Activated CD4-positive, alpha-beta T cell treated with anti-CD3 and anti-CD28 coated beads, Interleukin-10, Interleukin-2, amounts not matched to agents 100 ng/mL and 50 ng/mL, durations not matched to agents 16 hours and 8 hours (primary cell): ENCODE measurements at regions not wholly inside any gene's neighbourhood (a gene's known extent, or its start where the extent isn't known, plus 50 kb on each side); places are given as distances from the start of the nearest gene placed in this dataset.

ENCODE experiments used
- DNase-seq: peaks from one replicate; pipeline ENCODE4 v3.0.0-alpha.2; 2020

DNA sequence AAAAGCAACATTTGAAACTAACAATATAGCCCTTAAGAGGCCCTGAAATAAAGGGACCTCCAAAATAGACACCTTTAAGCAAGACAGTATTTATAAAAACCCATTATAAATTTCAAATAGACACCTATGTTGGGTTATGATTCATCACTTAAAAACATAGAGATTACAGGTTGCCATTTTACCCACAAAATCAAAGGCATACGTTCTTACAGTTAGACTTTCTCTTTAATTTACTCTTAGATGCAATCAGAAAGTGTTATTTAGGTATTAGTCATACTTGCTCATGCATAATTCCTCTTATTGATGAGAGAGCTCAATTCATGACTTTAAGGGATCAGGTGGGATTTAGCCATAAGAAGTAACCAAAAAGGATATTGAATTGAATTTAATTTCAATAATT, 51.5 kb upstream of the TMEM200A start:
- peak; percentile 28 for DNase-seq

DNA sequence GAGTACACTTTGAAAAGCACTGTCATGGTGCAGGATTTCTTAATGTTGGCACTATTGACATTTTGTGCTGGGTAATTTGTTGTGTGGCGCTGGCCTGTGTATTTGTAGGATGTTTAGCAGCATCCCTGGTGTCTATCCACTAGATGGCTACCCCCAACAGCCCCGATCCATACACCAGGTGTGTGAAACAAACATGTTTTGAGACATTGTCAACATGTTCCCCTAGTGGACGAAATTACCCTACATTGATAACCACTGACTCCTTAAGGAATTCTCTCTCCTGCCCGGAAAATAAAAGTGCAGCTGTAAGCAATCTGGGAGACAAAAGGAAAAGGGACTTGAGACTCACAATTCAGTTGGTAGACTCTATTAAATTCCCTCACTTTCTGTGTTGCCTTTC, 52.6 kb upstream of the TMEM200A start:
- no peak for DNase-seq

DNA sequence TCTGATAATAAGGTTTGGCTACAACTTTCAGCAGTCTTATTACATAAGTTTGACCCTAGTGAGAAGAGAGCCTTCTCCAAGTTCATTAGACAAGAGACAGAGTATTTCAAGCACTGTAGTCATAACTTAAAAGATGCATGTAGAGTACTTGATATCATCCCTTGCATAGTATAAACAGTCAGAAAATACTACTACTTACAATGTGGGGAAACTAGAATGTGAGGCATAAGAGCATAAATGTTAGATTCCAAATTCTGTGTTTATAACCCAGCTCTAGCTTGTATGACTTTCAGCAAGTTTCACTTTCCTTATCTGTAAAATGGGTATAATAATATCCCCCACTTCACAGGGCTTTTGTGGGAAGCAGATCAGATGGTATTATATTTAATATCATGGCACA, 56.8 kb upstream of the TMEM200A start:
- no peak for DNase-seq

DNA sequence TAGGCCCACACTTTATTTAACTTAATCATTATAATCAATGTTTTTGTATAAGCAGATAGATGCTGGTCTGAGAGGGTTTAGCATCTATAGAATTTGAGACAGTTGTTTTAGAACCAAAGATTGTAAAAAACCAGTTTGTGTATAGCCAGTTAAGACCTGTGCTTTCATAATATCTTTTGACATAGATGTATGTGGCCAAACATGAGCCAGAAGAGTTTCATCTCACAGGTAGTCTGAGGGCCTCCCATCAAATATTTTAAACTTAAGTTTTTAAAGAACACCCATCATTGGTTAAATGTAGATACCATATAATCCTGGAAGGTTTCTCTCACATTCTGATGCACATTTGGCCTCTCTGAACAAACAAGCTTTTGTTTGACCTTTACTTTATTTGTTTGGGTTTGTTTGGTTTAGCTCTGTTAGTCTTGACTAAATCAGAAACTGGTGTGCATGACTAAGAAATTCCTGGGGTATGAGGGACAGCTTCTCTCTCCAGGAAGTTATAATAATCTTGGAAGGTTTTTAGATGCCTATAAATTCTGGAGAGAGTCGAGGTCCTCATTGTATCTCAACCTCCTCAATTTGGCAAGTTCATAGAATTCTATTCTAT, 58.0 kb upstream of the TMEM200A start:
- DNase-seq, result peak; percentile 37

DNA sequence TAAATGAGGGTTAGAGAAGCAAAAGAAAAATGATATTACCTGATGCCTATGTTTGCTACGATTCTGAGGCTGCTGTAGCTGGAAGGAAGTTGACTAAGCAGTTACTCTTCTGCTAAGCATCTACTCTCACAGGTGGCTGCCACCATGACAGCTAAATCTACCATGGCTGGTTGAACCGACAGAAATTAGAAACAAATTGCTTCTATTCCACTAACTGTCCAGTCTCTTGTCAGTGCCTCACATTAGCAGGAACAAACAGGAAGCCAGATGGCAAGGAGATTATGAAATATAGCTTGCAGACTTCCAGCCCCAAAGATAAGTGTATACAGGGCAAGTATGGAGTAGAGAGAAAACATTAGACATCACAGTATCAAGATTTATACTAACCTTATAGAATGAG, 59.4 kb upstream of the TMEM200A start:
- no peak for DNase-seq

DNA sequence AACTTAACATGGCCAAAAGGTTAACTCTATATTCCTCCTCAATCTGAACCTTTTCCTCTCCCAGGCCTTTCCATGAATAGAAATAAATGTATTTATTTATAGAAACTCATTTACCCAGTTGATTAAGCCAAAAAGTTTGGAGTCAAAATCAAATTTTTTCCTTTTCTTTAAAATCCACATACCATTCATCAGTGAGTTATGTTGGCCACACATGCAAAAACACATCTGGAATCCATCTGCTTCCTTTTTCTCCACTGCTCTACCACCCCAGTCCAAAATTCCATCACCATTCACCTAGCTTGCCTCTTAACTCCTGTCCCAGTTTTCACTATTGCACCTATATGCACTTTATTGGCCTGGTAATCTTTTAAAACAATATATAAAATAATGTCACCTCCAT, 62.4 kb upstream of the TMEM200A start:
- no peak for DNase-seq

DNA sequence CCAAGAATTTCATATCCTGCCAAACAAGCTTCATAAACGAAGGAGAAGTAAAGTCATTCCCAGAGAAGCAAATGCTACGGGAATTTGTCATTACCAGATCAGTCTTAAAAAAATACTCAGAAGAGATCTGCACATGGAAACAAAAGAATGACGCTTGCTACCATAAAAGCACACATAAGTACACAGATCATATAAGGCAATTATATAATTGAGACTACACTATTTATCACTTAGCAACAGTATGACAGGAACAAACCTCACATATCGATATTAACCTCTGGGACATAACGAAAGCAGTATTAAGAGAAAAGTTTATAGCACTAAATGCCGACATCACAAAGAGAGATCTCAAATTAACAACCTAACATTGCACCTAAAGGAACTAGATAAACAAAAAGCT, 67.6 kb upstream of the TMEM200A start:
- no peak for DNase-seq

DNA sequence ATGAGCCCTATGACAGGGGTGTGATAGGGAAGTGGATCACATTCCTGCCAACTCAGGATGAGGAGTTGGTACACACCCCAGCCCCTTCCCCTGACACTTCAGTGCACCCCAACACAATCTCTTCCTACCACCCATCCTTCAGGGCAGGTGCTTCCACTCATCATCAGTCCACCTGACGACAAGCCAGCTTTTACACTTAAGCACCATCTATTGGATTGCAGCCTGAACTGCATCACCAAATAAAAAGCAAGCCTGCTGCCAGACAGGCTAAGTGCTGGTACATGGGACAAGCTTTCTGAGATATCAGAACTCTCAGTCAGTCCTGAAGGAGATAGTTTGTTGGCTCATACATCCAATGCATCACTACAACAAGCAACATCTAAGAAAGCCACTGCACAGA, 69.0 kb upstream of the TMEM200A start:
- peak; percentile 15 for DNase-seq

DNA sequence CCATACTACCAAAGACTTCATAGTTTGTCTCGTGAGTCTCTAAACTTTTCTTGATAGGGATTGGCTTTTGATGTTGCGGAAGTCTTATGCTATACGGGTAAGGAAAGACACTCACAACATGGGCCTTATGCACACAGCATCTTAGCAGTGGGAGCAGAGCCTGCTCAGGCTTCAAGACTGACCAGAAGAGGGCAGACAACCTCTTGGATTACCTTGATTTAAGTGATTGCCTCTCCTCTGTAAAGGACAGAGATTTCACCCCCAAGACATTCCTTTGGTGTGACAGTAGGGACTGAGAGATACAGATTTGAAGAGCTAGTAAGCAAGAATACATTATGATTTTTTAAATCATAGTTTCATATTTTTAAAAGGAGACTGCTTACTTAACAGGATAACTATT, 71.0 kb upstream of the SAMD3 start:
- DNase-seq, result peak; percentile 58

DNA sequence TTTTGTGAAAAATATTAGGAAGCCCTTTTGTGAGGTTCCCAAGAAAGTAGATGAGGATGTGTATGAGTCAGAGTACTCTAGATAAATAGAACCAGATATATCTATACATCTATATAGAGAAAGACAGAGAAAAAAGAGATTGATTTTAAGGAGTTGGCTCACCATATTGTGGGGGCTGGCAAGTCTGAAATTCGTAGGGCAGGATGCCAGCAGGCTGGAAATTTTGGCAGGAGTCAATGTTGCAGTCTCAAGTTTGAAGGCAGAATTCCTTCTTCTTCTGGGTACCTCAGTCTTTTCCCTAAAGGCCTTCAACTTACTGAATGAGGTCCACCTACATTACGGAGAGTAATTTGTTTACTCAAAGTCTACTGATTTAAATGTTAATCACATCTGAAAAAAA, 65.3 kb upstream of the SAMD3 start:
- DNase-seq, result no peak

DNA sequence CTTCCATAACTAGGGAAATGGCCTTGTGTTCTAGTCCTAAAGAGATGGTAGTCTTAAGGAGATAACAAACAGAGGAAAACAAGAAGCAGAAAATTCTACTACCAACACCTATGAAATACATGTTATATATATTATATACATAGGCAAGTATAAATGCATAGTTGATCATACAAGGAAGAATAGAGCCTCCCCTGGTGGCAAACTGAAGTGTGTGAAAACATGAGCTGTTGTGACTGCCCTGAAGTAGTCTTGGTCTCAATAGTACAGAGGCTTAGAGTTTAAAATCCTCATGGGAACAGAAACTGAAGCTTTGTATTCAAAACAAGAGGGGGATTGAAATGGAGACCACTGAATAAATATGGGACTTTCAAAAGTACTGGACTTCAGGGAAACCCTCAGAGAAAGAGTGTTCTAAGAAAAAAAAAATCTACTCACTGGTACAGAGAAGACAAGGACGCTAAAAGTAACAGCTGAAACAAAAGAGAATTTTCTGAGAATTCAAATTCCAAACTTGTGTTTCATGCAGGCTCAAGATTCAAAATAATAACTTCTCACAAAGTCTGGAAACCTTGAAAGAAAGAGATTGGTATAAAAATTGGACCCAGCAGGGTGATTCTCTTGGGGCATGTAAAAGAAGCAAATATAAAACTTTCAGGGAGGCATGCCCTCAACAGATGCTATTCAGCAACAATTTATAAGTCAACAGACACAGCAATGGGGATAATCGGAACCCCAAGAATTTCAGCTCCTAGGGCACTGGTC, 59.7 kb upstream of the SAMD3 start:
- peak; percentile 39 for DNase-seq

DNA sequence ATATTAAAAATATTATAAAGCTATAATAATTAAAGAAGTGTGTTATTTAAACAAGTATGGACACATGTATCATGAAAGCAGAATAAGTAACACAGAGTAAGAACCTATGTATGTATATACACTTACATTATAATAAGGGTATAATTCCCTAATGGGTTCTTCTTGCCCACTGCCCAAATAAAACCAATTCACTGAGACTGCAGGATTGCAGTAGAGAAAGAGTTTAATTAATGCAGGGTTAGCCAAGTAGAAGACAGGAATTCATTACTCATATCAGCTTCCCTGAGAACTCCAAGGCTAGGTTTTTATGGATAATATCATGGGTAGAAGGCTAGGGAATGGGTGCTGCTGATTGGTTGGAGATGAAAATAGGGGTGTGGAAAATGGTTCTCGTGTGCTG, 53.8 kb upstream of the SAMD3 start:
- no peak for DNase-seq

DNA sequence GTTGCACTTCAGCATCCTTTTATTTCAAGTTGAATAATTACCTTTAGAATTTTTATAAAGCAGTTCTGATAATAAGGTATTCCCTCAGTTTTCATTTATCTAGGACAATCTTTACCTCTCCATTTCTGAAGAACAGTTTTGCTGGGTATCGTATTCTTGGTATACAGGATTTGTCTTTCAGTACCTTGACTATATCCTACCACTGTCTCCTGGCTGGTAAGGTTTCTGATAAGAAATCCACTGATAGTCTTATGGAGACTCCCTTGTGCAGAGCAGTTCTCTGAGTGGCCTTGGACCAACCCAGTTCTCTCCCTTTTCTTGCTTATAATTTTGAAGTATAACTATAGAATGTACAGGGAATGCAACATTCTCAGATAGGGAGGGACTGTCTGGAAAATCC, 51.3 kb upstream of the SAMD3 start:
- DNase-seq, result no peak
